Inflammatory macrophage treated with lipopolysaccharide for 1 hour (primary cell): ENCODE measurements at regions not wholly inside any gene's neighbourhood (a gene's known extent, or its start where the extent isn't known, plus 50 kb on each side); places are given as distances from the start of the nearest gene placed in this dataset.
"Not testable (repeated sequence)": the region's sequence is repeated elsewhere in the genome, so short reads cannot be mapped to it uniquely, and the experiment has no call there.

Source experiments
- DNase-seq, 2 donors: peaks; one replicate each; pipeline ENCODE4 v3.0.0-alpha.2; 2020 to 2022

DNA sequence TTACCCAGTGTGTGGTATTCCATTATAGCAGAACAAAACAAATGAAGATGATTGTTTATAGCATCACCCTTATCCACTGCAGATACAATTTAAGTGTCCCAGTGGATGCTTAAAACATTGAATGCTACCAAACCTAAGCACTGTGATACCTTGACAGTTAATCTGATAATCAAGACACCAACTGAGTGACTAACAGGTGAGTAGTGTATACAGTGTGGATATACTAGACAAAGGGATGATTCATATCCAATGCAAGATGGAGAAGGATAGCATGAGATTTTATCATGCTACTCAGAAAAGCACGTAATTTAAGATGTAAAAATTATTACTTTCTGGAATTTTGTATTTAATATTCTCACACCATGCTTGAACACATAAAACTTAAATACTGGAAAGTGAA is 1449.0 kb downstream of the OTOL1 start:
- no peak for DNase-seq

DNA sequence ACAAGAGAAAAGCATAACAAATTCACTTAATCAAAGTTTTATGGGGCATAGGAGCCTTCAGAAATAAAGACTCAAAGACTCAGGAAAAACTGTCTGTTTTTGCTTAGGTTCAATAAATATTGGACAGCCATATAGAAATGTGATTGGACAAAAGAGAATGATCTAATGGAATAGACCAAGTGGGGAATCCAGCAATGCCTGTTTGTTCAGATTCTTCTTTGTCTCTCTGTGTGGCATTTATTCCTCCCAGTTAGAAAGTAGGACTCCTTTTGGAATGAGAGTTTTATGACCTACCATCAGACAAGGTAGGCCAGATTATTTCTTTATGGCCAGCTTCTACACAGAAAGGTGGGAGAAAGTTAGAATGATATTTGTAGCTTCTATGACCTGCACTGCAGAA is 1460.1 kb downstream of the OTOL1 start:
- DNase-seq: no peak

DNA sequence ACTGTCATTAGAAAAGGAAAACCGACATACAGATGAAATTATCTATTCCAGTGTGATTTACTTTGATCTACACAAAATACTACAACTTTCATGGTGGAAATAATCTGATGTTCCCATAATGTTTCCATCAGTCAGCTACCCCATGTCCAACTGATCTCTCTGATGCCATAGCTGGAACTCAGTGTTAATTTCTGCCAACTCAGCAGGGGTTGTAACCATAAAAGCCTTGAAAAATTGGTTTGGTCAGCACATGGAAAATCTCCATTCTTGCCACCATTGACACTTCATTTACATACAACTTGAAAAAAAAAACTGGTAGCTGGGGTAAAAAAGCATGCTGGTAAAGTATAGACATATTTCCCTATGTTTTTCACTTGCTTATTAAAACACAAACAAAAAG is 1463.7 kb downstream of the OTOL1 start:
- no peak for DNase-seq

DNA sequence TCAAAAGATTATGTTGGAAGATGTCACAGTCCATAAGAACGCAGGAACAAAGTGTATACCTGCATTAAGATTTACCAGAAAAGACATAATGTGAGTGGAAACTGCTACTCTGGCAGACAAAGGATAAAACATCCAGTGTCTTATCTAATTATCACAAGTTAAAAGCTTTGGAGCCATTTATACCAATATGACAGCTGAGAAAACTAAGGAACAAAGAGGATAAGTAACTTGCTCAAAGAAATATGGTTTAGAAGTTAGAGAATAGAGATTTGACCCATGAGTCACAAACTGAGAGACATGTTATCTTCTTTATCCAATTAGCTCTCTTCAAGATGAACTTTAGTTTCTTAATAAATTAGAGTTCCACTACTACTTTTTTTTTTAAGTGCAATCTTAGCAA is 1473.7 kb downstream of the OTOL1 start:
- no peak for DNase-seq

DNA sequence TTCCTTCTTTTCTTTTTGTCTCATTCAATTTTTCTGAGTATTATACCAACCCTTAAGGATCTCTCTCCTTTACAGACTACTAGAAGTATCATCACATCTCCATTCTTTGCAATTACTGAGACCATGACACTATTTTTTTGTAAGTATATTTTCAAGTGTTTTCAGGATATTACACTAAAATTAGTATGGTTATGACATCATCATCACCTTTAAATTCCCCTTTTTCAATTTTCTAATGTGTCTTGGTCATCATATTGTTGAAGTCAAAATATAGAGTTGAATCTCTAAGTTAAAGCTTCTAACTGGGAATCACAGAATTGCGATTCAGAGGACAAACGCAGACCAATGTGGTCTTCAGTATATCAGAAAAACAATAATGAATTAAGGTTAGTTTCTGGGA is 1475.1 kb downstream of the OTOL1 start:
- DNase-seq: no peak

DNA sequence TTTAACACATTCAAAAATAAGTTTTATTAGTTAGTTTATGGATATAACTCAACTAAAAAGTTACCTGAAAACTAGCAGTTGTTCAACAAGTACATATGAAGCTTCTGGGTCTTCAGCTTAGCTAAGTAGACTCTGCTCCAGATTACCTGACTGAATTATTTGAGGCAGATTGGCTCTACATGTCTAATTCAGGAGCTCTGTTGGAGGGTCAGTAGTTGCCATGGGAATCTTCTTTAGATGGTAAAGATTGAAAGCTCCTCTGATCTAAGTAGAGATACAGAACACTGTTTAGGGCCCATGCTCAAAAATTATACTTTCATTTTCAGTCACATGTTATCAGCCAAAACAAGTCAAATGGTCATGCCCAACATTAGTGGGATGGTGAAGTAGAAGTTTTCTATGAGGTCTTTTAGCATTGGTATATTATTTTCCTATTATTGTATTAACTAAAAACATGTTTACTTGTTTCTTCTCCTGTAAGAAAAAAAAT is 1476.9 kb downstream of the OTOL1 start:
- no peak for DNase-seq

DNA sequence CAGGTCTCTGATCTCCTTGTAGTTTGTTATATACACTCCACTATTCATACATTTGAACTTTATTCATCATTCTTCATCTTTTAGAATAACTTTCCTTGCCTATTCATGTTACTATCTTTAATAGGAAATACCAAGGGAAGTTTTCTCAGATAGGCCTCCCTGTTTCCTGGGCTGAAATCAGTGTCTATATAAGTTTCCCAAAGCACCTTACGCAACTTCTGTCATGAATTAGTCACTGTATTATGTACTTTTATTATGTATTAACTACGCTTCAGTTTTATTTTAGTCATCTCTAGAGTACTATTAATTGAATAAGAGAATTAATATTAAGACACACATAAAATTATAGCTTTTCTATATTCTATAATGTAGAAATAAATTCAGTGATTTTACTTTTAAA is 1481.5 kb downstream of the OTOL1 start:
- no peak for DNase-seq

DNA sequence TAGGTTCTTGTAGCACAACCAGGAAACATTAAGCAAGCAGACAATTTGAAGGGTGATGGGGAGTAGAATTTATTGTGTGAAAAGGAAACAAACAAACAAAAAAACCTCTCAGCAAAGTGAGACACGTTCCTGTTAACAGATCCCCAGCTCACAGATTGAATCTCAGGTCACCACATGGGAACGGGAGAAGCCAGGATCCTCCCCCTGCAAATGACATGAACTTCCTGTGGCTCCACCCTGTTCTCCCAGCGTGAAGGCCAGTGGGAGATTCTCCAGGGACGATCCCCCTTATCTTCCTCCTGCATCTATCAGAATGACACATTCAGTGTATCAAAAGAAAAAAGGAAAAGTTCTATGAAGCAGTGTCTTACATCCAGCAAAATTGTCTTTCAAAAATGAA is 1488.1 kb downstream of the OTOL1 start:
- no peak for DNase-seq

DNA sequence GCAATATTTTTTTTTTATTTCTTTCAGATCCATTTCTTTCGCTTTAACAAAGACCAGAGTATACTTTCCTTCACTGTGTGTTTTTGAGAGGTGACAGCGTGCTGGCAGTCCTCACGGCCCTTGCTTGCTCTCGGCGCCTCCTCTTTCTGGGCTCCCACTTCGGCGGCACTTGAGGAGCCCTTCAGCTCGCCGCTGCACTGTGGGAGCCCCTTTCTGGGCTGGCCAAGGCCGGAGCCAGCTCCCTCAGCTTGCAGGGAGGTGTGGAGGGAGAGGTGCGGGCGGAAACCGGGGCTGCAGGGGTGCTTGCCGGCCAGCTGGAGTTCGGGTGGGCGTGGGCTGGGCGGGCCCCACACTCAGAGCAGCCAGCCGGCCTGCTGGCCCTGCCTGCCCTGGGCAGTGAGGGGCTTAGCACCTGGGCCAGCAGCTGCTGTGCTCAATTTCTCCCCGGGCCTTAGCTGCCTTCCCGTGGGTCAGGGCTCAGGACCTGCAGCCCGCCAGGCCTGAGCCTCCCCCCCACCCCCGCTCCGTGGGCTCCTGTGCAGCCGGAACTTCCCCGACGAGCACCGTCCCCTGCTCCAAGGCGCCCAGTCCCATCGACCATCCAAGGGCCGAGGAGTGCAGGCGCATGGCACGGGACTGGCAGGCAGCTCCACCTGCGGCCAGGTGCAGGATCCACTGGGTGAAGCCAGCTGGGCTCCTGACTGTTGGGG is 1490.6 kb downstream of the OTOL1 start:
- DNase-seq: not testable (repeated sequence)

DNA sequence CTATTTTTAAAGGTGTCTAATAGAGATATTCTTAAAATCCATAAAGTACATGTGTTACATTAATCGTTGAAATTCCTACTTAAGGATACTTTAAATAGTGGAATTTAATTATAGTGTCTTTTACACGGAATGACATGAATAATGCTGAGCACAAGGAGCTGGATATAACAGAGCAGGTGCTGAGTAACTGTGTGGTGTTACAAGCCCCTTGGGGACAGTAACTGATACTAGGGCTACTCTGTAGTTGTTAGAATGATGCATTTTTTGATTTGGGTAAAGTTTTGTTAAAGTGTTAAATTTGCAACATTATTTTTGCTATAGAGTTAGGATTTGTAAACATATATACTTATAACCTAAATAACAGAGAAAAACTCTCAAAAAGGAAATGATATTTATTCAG is 1496.1 kb downstream of the OTOL1 start:
- DNase-seq: no peak

DNA sequence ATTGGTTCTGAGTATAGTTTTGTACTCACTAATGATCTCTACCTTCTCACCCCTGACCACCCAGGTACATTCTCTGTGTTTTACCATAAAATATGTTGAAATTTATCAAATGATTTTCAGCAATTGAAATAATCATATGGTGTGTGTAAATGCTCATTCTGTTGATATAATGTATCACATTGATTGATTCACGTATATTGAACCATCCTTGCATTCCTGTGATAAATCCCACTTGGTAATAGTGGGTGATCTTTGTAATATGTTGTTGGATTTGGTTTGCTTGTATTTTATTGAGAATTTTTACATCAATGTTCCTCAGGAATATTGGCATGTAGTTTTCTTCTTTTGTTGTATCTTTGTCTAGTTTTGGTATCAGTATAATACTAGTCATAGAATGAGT is 1497.6 kb downstream of the OTOL1 start:
- no peak for DNase-seq

DNA sequence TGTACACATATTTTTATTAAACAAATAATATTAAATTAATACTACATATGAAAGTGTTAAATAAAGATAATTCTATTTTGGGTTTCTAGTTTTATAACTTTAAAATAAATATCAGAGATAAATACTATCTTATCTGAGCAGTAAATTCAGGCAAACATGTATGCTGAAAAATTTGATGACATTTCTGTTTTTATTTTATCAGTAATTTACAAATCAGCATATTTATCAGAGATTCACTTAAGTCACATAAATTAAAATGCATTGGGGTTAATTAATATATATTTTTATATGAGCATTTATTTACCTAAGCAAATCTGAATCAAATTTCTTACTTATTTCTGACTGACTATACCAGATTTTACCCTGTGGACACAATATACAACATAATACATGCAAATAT is 1499.8 kb downstream of the OTOL1 start:
- DNase-seq: no peak

DNA sequence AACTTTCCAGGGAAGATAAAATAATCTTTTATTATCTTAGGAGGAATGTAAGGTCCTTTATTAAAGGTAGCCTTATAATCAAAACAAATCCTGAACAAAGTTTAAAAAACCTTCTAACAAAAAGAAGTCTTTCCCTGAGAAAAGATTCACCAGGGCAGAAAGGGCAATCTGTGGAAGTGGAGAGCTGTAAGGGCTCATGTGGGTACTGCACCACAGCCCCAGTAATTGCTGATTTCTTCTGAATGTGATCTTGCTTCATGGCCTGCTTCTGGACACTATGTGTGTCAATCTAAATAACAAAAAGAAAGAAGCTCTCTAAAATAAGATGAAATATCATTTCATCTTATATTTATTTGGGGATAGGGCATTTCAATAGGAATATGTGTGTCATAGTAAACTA is 1501.6 kb downstream of the OTOL1 start:
- DNase-seq: no peak

DNA sequence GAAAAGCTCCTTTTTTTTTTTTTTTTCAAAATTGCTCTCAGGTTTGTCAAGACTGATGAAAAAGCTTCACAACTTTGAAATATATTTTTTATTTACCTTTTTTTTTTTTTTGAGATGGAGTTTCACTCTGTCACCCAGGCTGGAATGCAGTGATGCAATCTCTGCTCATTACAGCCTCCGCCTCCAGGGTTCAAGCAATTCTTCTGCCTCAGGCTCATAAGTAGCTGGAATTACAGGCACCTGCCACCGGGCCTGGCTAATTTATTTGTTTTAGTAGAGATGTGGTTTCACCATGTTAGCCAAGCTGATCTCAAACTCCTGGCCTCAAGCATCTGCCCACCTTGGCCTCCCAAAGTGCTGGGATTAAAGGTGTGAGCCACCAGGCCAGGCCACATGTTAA is 1515.0 kb downstream of the OTOL1 start:
- no peak for DNase-seq

DNA sequence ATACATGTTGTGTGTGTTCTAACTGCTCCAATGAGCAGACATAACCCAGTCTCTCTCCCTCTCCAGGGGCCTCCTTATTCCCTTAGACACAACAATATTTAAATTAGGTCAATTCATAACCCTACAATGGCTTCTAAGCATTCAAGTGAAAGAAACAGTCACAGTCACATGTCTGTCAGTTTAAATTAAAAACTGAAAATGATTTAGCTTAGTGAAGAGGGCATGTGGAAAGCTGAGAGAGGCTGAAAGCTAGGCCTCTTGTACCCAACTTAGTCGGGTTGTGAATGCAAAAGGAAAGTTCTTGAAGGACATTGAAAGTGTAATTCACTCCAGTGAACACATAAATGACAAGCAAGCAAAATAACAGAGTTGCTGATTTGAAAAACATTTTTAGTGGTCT is 1519.6 kb downstream of the OTOL1 start:
- no peak for DNase-seq

DNA sequence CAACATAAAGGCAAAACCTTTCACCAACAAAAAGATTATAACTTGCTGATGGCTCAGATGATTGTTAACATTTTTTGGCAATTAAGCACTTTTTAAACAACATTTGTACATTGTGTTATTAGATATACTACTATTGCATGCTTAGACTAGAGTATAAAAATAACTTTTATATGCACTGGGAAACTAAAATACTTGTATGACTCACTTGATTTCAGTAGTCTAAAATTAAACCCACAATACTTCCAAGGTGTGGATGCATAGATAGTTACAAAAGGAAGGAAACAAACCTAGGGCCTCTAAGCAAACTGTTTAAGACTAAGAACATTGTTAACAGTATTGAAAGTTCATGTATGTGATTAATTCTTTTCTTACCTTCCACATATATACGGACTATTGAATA is 1521.5 kb downstream of the OTOL1 start:
- no peak for DNase-seq

DNA sequence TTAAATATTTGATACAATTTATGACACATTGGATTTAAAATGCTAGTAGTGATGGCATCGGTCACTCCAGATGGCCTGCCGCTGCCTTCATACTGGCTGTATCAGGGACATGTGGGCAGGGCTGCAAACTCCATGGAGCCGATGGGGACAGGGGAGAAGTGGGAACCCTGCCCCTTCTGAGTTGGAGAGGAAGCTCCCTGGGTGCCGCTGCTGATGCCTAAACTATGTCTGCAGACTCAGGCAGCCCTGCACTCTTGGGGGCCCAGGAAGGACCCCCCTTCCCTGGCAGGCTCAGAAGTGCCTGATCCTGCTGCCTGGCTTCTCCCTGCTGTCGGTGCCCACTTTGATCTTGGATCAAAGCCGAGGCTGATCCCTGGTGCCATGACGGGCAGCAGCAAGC is 1522.1 kb downstream of the OTOL1 start:
- no peak for DNase-seq

DNA sequence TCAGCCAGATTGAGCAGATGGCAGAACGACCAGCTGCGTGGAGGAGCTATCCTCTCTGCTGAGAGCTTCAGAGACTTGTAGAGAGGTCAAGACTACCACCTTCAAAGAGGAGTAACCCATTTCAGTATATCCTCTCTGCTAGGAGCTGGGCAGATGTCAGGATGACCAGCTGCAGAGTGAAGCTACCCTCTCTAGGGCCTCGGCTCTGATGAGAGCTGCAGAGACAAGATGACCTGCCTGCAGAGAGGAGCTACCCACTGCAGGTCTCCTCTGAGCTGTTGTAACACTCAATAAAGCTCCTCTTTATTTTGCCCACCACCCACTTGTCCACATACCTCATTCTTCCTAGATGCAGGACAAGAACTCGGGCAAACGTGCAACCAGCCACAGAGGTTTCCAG is 1522.7 kb downstream of the OTOL1 start:
- DNase-seq: no peak

DNA sequence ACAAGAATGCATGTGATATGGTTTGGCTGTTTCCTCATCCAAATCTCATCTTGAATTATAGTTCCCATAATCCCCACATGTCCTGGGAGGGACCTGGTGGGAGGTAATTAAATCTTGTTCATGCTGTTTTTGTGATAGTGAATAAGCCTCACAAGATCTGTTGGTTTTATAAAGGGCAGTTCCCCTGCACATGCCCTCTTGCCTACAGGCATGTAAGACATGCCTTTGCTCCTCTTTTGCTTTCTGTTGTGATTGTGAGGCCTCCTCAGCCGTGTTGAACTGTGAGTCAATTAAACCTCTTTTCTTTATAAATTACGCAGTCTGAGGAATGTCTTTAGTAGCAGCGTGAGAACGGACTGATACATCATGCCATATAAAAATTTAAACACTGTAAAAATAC is 1537.0 kb downstream of the OTOL1 start:
- DNase-seq: no peak

DNA sequence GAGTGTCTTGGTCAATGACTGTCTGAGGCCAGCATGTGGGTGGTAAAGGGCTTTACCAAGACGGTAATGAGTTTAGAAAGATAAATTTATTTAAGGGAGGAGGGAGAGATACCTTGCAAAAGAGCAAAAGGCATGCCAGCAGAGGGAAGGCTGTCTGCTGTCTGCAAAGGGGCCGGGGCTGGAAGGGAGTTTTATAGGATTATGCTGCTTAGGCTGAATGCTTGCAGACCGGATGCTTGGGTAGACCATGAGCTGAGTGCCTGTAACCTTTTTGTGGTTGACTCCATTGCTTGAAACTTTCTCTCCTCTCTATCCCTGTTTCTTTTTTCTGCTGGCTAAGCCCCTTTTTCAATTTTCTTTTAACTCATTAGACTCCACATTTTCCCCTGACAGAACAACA is 1543.0 kb downstream of the OTOL1 start:
- DNase-seq: no peak

DNA sequence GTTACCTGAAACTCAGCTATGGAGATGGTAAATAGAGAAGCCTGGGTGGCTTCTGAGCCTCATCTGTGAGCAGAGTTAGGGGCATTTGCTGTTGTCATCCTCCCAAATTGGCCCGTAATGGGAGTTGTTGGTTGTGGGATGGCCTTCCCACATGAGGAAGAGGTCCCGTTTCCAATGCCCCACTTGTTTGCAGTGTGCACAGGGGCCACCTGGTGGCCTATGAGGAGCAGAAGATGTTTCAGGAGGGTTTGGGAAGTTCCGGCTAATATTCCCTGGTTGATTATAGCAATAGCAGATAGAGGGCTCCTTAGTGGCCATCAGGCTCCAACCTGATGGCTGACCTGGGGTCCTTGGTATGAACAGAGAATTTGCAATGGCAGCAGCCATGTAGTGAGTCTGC is 1546.5 kb downstream of the OTOL1 start:
- no peak for DNase-seq

DNA sequence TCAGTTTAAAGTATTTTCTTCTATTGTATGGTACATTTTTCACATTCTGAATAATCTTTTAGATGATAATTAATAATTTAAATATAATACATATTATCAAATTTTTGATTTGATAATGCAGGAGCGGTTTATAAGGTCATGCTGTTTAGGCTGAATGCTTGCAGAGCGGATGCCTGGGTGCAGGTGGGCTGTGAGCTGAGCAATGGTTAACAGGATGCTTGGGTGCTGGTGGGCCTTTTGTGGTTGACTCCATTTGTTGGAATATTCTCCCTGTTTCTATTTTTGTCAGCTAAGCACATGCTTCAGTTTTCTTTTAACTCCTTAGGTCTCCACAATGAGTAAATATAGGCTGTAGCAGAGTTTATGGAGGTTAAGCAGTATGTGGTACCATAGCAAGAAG is 1549.3 kb downstream of the OTOL1 start:
- no peak for DNase-seq

DNA sequence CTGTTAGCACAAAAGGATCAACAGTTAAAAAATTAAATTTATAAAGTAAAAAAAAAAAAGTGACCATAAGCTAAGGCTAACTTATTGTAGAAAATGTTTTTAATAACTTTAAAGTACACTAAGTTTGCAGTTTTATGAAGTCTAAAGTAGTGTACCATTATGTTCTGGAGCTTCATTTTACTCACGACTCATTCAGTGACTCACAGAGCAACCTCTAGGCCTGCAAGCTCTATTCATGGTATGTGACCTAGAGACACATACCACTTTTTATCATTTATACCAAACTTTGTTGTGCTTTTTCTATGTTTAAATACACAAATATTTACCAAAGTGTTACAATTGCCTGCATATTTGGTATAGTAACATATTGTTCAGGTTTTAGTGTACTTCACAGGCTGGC is 1552.3 kb downstream of the OTOL1 start:
- no peak for DNase-seq

DNA sequence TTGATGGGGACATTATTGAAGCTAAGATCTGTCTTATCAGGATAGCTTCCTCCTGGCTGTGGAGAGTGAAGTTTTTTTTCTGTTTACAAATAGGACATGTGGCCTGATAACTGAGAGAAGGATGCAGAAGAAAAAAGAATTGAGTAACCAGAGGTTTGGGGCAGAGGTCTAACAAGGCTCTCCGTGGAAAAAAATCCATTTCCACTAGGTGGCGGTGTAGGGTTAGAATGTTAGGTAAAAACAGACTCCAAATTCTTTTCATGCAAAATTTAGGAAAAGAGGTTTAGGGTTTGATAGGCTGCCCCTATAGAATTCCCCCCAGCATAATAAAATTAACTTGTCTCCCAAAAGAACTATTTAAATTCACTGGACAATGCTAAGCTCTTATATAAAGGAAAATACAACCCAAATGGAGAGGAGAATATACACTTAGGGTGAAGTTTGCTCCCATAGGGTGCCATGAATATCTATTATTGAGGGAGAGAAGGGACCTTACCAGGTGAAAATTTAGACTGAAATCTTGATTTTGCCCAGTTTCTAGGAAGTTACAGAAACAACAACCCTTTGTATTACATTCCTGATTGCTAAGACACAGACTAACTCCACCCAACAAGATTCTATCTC is 1560.4 kb downstream of the OTOL1 start:
- peak in 1 of 2 donors; percentile 68 for DNase-seq
